ENCODE measurements at regions not wholly inside any gene's neighbourhood (a gene's known extent, or its start where the extent isn't known, plus 50 kb on each side); places are given as distances from the start of the nearest gene placed in this dataset.

DNA sequence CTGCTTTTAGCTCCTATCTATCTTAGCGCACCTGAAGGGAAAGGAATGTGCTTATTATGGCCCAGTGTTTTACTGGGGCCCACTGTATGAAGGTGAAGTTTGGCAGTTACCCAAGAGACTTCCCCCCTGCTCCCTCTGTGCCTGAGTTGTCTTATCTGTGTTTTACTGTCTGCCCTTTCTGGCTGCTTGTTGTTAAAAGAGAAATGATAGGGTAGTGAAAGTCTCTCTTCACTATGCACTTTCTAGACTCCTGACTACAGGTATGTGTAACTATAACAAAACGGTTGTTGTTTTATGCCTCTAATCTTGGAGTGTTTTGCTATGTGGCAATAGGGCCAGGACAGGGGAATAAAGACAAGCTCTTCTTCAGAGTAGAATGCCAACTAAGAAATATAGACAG lies 326.9 kb downstream of the KIF20B start:
- TF ChIP-seq, protein P1, sequence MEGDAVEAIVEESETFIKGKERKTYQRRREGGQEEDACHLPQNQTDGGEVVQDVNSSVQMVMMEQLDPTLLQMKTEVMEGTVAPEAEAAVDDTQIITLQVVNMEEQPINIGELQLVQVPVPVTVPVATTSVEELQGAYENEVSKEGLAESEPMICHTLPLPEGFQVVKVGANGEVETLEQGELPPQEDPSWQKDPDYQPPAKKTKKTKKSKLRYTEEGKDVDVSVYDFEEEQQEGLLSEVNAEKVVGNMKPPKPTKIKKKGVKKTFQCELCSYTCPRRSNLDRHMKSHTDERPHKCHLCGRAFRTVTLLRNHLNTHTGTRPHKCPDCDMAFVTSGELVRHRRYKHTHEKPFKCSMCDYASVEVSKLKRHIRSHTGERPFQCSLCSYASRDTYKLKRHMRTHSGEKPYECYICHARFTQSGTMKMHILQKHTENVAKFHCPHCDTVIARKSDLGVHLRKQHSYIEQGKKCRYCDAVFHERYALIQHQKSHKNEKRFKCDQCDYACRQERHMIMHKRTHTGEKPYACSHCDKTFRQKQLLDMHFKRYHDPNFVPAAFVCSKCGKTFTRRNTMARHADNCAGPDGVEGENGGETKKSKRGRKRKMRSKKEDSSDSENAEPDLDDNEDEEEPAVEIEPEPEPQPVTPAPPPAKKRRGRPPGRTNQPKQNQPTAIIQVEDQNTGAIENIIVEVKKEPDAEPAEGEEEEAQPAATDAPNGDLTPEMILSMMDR (IDR thresholded peaks at IDR 0.05), result no peak
- TF ChIP-seq POLR2A (IDR thresholded peaks at IDR 0.05) (no peak), POLR2AphosphoS5 (IDR thresholded peaks at IDR 0.05) (no peak)
